Type B pancreatic cell (in vitro differentiated cells): ENCODE measurements at regions not wholly inside any gene's neighbourhood (a gene's known extent, or its start where the extent isn't known, plus 50 kb on each side); places are given as distances from the start of the nearest gene placed in this dataset.
"Not testable (repeated sequence)": the region's sequence is repeated elsewhere in the genome, so short reads cannot be mapped to it uniquely, and the experiment has no call there.

Experiments used
- DNase-seq: peaks from one replicate; pipeline ENCODE4 v3.0.0; 2021; ENCODE audit warnings: mixed read lengths; ENCODE audit not compliant: unreplicated experiment; ENCODE audit errors: extremely low spot score
- H3K27ac Mint-ChIP-seq: 2 replicates; pipeline ENCODE4 v1.8.0; 2021; ENCODE audit warnings: mild to moderate bottlenecking, mixed read lengths
- H3K27me3 Mint-ChIP-seq: 2 replicates; pipeline ENCODE4 v1.8.0; 2021; ENCODE audit warnings: mixed read lengths
- H3K36me3 Mint-ChIP-seq: 2 replicates; pipeline ENCODE4 v1.8.0; 2021; ENCODE audit warnings: mixed read lengths
- H3K4me1 Mint-ChIP-seq: one replicate; pipeline ENCODE4 v1.8.0; 2021; ENCODE audit warnings: mixed read lengths; ENCODE audit not compliant: unreplicated experiment
- H3K4me3 Mint-ChIP-seq: 2 replicates; pipeline ENCODE4 v1.8.0; 2021; ENCODE audit warnings: mild to moderate bottlenecking, mixed read lengths
- H3K9me3 Mint-ChIP-seq: 2 replicates; pipeline ENCODE4 v1.8.0; 2021; ENCODE audit warnings: mixed read lengths
- TF ChIP-seq, protein P1 (sequence below): fragments of 200-600 bp; sonication (generic); conservative IDR thresholded peaks from 2 replicates; pipeline ENCODE4 v1.5.0; 2021; ENCODE audit warnings: antibody characterized with exemption, mild to moderate bottlenecking

DNA sequence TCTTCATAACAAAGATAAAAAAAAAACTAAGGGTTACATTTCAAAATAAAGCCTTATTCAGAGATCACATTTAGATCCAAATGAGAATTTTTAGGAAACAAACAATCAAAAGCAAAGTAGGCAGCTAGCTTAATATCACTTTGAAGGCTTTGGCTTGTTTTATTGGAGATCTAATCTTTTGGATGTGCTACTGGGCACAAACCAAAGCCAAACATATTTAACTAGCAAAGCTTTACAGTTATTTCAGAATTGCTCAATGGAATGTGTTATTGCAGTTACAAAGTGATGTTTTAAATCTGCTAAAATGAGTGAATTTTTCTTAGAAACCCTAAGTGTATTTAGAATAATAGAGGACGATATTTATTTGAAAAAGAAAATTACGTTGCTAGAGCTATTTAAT is 114.7 kb upstream of the KLHL1 start:
- DNase-seq, result no peak
- H3K4me1 Mint-ChIP-seq, result no peaks in the 10 kb centered on the region
- H3K4me3 Mint-ChIP-seq, result no peak overlapping the region
- H3K36me3 Mint-ChIP-seq, result no peaks in the 10 kb centered on the region
- TF ChIP-seq, protein P1, sequence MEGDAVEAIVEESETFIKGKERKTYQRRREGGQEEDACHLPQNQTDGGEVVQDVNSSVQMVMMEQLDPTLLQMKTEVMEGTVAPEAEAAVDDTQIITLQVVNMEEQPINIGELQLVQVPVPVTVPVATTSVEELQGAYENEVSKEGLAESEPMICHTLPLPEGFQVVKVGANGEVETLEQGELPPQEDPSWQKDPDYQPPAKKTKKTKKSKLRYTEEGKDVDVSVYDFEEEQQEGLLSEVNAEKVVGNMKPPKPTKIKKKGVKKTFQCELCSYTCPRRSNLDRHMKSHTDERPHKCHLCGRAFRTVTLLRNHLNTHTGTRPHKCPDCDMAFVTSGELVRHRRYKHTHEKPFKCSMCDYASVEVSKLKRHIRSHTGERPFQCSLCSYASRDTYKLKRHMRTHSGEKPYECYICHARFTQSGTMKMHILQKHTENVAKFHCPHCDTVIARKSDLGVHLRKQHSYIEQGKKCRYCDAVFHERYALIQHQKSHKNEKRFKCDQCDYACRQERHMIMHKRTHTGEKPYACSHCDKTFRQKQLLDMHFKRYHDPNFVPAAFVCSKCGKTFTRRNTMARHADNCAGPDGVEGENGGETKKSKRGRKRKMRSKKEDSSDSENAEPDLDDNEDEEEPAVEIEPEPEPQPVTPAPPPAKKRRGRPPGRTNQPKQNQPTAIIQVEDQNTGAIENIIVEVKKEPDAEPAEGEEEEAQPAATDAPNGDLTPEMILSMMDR, result no peak
- no peaks in the 10 kb centered on the region for H3K27me3 Mint-ChIP-seq
- no peak overlapping the region for H3K27ac Mint-ChIP-seq
- H3K9me3 Mint-ChIP-seq, result no peaks in the 10 kb centered on the region

DNA sequence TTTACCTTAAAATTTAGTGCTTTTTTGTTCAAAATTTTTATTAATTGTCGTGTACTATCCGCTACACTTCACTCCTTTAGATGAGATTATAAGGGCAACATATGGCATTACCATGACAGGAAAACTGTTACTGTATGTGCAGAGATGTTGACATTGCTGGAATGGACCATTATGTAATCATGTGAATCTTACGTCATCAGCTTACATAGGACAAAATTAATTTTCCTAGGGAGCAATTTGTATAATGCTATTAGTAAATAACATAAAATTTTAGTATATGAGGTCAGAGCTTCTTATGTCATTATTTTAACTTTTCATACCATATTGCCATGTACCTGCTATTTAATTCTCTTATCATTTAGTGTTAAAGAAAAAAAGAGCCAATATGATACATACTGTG is 110.4 kb upstream of the KLHL1 start:
- Mint-ChIP-seq H3K36me3 (no peaks in the 10 kb centered on the region), H3K27me3 (no peaks in the 10 kb centered on the region), H3K4me1 (no peaks in the 10 kb centered on the region), H3K27ac (no peak overlapping the region), H3K9me3 (no peaks in the 10 kb centered on the region), H3K4me3 (no peak overlapping the region)
- TF ChIP-seq, protein P1, result no peak
- DNase-seq, result no peak

DNA sequence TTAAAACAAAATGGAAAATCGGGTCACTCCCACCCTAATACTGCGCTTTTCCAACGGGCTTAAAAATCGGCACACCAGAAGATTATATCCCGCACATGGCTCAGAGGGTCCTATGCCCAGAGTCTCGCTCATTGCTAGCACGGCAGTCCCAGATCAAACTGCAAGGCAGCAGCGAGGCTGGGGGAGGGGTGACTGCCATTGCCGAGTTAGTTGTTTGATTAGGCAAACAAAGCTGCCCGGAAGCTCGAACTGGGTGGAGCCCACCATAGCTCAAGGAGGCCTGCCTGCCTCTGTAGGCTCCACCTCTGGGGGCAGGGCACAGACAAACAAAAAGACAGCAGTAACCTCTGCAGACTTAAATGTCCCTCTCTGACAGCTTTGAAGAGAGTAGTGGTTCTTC is 100.7 kb upstream of the KLHL1 start:
- DNase-seq, H3K4me3 Mint-ChIP-seq, H3K36me3 Mint-ChIP-seq, H3K4me1 Mint-ChIP-seq, H3K9me3 Mint-ChIP-seq, H3K27ac Mint-ChIP-seq, H3K27me3 Mint-ChIP-seq: not testable (repeated sequence)

DNA sequence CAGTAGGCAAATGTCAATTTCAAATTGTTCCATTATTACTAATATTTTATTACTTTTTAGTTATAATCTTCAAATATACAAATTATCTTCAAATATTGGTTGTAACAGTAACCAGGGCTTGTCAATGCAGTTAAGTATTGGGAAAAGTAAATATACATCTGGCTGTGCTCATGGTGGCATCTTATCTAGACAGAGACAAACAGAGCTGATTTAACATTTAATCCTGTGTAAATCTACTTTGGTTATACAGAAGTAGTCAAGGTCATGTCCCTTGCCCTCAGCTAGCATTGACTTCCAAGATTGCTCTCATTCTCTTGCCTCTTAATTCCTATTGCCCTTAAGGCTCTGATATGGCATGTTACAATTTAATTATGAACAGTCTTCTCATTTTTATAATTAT is 98.4 kb upstream of the KLHL1 start:
- TF ChIP-seq, protein P1, result no peak
- H3K36me3 Mint-ChIP-seq, result no peaks in the 10 kb centered on the region
- no peaks in the 10 kb centered on the region for H3K27me3 Mint-ChIP-seq
- no peaks in the 10 kb centered on the region for H3K4me1 Mint-ChIP-seq
- DNase-seq, result no peak
- no peak overlapping the region for H3K27ac Mint-ChIP-seq
- H3K4me3 Mint-ChIP-seq, result no peak overlapping the region
- H3K9me3 Mint-ChIP-seq, result peaks cover 5% of the 10 kb centered on the region

DNA sequence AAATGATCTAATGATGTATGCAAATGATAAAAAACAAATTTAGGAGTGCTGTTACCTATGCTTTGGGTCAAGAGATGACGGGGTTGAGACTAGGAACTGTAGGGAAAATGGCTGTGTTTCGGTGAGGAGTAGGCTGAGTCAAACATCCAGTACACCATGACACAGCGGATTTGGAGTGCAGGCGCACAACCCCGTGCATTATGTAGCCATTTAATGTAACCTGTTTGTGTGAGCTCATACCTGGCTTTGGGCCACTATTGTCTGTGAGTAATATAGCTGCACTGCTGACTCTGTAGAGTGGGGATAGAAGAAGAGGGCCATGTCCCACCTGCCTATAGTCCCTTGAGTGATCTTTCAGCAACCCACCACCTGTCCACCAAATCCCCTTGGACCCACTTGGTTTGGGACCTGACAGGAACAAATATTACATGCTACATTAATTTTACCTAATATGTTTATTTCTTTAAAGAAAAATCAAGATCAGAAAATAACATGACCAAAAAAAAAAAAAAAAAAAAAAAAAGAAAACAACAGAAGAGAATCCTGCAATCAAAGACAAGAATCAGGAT is 95.5 kb upstream of the KLHL1 start:
- H3K9me3 Mint-ChIP-seq, result peaks cover 3% of the 10 kb centered on the region
- H3K4me1 Mint-ChIP-seq, result no peaks in the 10 kb centered on the region
- H3K27ac Mint-ChIP-seq, result no peak overlapping the region
- no peak overlapping the region for H3K4me3 Mint-ChIP-seq
- TF ChIP-seq, protein P1, result no peak
- DNase-seq, result no peak
- H3K36me3 Mint-ChIP-seq, result no peaks in the 10 kb centered on the region
- no peaks in the 10 kb centered on the region for H3K27me3 Mint-ChIP-seq

DNA sequence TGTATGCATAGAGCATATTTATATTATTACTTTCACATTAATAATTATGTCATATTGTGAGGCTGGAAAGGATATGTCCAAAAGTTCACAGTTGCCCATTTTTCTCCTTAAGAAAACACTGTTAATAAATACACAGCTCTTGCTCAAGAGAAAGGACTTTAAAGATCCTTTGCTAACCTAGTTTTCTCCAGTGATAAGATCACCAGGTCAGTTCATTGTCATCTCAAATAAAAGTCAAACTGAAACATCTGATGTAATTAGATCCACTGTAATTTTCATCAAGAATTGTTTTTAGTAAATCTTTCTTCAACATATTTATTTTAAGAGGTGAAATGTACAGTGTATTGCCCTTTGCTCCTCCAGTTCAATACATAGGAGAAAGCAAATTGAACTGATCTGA is 82.8 kb upstream of the KLHL1 start:
- TF ChIP-seq, protein P1, result no peak
- H3K4me3 Mint-ChIP-seq, result no peak overlapping the region
- no peaks in the 10 kb centered on the region for H3K27me3 Mint-ChIP-seq

More for the DNA sequence above, 82.8 kb upstream of the KLHL1 start:
- no peak overlapping the region for H3K27ac Mint-ChIP-seq
- no peaks in the 10 kb centered on the region for H3K9me3 Mint-ChIP-seq
- no peak for DNase-seq
- no peaks in the 10 kb centered on the region for H3K36me3 Mint-ChIP-seq
- H3K4me1 Mint-ChIP-seq, result no peaks in the 10 kb centered on the region
